ENCODE measurements at regions not wholly inside any gene's neighbourhood (a gene's known extent, or its start where the extent isn't known, plus 50 kb on each side); places are given as distances from the start of the nearest gene placed in this dataset.

DNA sequence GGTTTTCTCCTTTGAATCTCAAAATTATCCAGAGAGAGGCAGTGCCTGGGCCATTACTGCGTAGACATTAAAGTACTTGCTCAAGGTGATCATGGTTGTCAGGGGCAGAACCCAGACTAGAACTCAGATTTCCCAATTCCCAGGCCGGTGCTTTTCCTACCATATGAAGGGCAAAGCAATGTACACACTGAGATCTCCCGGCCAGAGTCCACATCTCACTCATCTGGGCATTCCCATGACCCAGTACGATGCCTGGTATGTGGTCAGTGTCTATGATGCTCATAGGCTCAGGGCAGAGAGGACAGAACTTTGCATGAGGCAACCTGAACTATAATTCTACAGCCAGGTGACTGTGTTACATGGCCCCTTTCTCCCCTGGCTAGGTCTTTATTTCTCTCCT is 531.4 kb downstream of the TDRD15 start:
- TF ChIP-seq, protein P1, sequence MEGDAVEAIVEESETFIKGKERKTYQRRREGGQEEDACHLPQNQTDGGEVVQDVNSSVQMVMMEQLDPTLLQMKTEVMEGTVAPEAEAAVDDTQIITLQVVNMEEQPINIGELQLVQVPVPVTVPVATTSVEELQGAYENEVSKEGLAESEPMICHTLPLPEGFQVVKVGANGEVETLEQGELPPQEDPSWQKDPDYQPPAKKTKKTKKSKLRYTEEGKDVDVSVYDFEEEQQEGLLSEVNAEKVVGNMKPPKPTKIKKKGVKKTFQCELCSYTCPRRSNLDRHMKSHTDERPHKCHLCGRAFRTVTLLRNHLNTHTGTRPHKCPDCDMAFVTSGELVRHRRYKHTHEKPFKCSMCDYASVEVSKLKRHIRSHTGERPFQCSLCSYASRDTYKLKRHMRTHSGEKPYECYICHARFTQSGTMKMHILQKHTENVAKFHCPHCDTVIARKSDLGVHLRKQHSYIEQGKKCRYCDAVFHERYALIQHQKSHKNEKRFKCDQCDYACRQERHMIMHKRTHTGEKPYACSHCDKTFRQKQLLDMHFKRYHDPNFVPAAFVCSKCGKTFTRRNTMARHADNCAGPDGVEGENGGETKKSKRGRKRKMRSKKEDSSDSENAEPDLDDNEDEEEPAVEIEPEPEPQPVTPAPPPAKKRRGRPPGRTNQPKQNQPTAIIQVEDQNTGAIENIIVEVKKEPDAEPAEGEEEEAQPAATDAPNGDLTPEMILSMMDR (IDR thresholded peaks at IDR 0.05), result no peak
- no peak for TF ChIP-seq POLR2A (IDR thresholded peaks at IDR 0.05)

Measured in testis (tissue), 2 donors.